DOHH2 (cell line): ENCODE measurements at regions not wholly inside any gene's neighbourhood (a gene's known extent, or its start where the extent isn't known, plus 50 kb on each side); places are given as distances from the start of the nearest gene placed in this dataset.

Experiments
- H3F3A ChIP-seq: fragments of 200-600 bp; sonication (generic), shearing (Covaris generic); 2 replicates; pipeline ENCODE4 v1.6.0; 2016; ENCODE audit warnings: antibody characterized with exemption, mild to moderate bottlenecking; ENCODE audit not compliant: control insufficient read depth, insufficient read depth
- H3K27ac ChIP-seq: fragments of 200-600 bp; sonication (generic); 2 replicates; pipeline ENCODE4 v1.5.1; 2014; ENCODE audit warnings: low read depth, mild to moderate bottlenecking, low read length, moderate library complexity
- H3K27me3 ChIP-seq: fragments of 200-600 bp; sonication (generic); 2 replicates; pipeline ENCODE4 v1.6.1; 2014; ENCODE audit warnings: mild to moderate bottlenecking, low read length, mixed read lengths; ENCODE audit not compliant: control insufficient read depth
- H3K36me3 ChIP-seq: fragments of 200-600 bp; sonication (generic); 2 replicates; pipeline ENCODE4 v1.6.1; 2014; ENCODE audit warnings: mild to moderate bottlenecking, low read length, moderate library complexity, mixed read lengths; ENCODE audit not compliant: control insufficient read depth
- H3K4me1 ChIP-seq: fragments of 200-600 bp; sonication (generic); 2 replicates; pipeline ENCODE4 v1.6.1; 2014; ENCODE audit warnings: mild to moderate bottlenecking, low read length, mixed read lengths; ENCODE audit not compliant: control insufficient read depth
- H3K4me2 ChIP-seq: fragments of 200-600 bp; sonication (generic); 2 replicates; pipeline ENCODE4 v1.6.0; 2014; ENCODE audit warnings: mild to moderate bottlenecking, low read length, moderate library complexity
- H3K4me3 ChIP-seq: fragments of 200-600 bp; sonication (generic); 2 replicates; pipeline ENCODE4 v1.5.1; 2014; ENCODE audit warnings: mild to moderate bottlenecking, low read length, mixed read lengths
- H3K79me2 ChIP-seq: fragments of 200-600 bp; sonication (generic); 2 replicates; pipeline ENCODE4 v1.6.1; 2014; ENCODE audit warnings: mild to moderate bottlenecking, low read length, mixed read lengths; ENCODE audit not compliant: control insufficient read depth
- H3K9me2 ChIP-seq: fragments of 200-600 bp; sonication (generic); replicated peaks from 2 replicates; pipeline ENCODE4 v1.6.1; 2014; ENCODE audit warnings: mild to moderate bottlenecking, low read length, mixed read lengths; ENCODE audit not compliant: control insufficient read depth
- H3K9me3 ChIP-seq: fragments of 200-600 bp; sonication (generic); 2 replicates; pipeline ENCODE4 v1.6.1; 2014; ENCODE audit warnings: antibody characterized with exemption, low read length, mixed read lengths; ENCODE audit not compliant: control insufficient read depth, insufficient read depth
- H4K20me1 ChIP-seq: fragments of 200-600 bp; sonication (generic); 2 replicates; pipeline ENCODE4 v1.6.0; 2014; ENCODE audit warnings: low read depth, mild to moderate bottlenecking, antibody characterized with exemption, low read length, moderate library complexity; ENCODE audit not compliant: control insufficient read depth, insufficient read depth
- CTCF ChIP-seq: fragments of 200-600 bp; sonication (generic); IDR thresholded peaks from one replicate; pipeline ENCODE4 v1.5.1; 2014; ENCODE audit warnings: antibody characterized with exemption, mild to moderate bottlenecking, low read depth, low read length; ENCODE audit not compliant: poor library complexity, severe bottlenecking
- EZH2phosphoT487 ChIP-seq: fragments of 200-600 bp; sonication (generic); IDR thresholded peaks from 2 replicates; pipeline ENCODE4 v1.6.1; 2017; ENCODE audit warnings: borderline replicate concordance, mild to moderate bottlenecking, antibody characterized with exemption, low read length, moderate library complexity, mixed read lengths

- Histone ChIP-seq H3K27ac (no peak overlapping the region), H3K9me3 (no peaks in the 10 kb centered on the region), H3K27me3 (no peaks in the 10 kb centered on the region), H3K36me3 (no peaks in the 10 kb centered on the region), H3K4me1 (no peaks in the 10 kb centered on the region), H3K79me2 (no peaks in the 10 kb centered on the region), H4K20me1 (no peaks in the 10 kb centered on the region), H3F3A (no peaks in the 10 kb centered on the region), H3K9me2 (no peaks in the 10 kb centered on the region), H3K4me2 (no peak overlapping the region), H3K4me3 (no peak overlapping the region)
- TF ChIP-seq EZH2phosphoT487: no peak
Measured at GRCh38 chr1:90334137-90334536, 339.2 kb downstream of the ZNF326 start.

GRCh38 chr1:90325168-90325567 is 330.3 kb downstream of the ZNF326 start:
- Histone ChIP-seq H3K4me2 (no peak overlapping the region), H3K9me3 (no peaks in the 10 kb centered on the region), H3K27me3 (no peaks in the 10 kb centered on the region), H4K20me1 (no peaks in the 10 kb centered on the region), H3F3A (no peaks in the 10 kb centered on the region), H3K36me3 (no peaks in the 10 kb centered on the region), H3K27ac (no peak overlapping the region), H3K9me2 (no peaks in the 10 kb centered on the region), H3K4me3 (no peak overlapping the region), H3K79me2 (no peaks in the 10 kb centered on the region), H3K4me1 (no peaks in the 10 kb centered on the region)
- TF ChIP-seq CTCF (no peak), EZH2phosphoT487 (no peak)

GRCh38 chr1:90322186-90322585 is 327.3 kb downstream of the ZNF326 start:
- no peaks in the 10 kb centered on the region for H3K79me2 ChIP-seq
- H3K9me3 ChIP-seq: no peaks in the 10 kb centered on the region
- H3K36me3 ChIP-seq: no peaks in the 10 kb centered on the region
- H3K27me3 ChIP-seq: no peaks in the 10 kb centered on the region
- no peaks in the 10 kb centered on the region for H3K4me1 ChIP-seq
- no peak overlapping the region for H3K27ac ChIP-seq
- no peak for TF ChIP-seq EZH2phosphoT487
- TF ChIP-seq CTCF: no peak
- H3K9me2 ChIP-seq: no peaks in the 10 kb centered on the region
- H4K20me1 ChIP-seq: no peaks in the 10 kb centered on the region
- no peak overlapping the region for H3K4me2 ChIP-seq
- no peaks in the 10 kb centered on the region for H3F3A ChIP-seq
- H3K4me3 ChIP-seq: no peak overlapping the region

GRCh38 chr1:90319918-90320317 is 325.0 kb downstream of the ZNF326 start:
- no peak overlapping the region for H3K4me2 ChIP-seq
- TF ChIP-seq CTCF (no peak), EZH2phosphoT487 (no peak)
- H3K9me3 ChIP-seq: no peaks in the 10 kb centered on the region

More at GRCh38 chr1:90319918-90320317, 325.0 kb downstream of the ZNF326 start:
- Histone ChIP-seq H3K36me3 (no peaks in the 10 kb centered on the region), H3K79me2 (no peaks in the 10 kb centered on the region), H3F3A (no peaks in the 10 kb centered on the region), H3K27me3 (no peaks in the 10 kb centered on the region), H4K20me1 (no peaks in the 10 kb centered on the region), H3K4me3 (no peak overlapping the region), H3K9me2 (no peaks in the 10 kb centered on the region), H3K27ac (no peak overlapping the region), H3K4me1 (no peaks in the 10 kb centered on the region)
